ENCODE measurements at regions not wholly inside any gene's neighbourhood (a gene's known extent, or its start where the extent isn't known, plus 50 kb on each side); places are given as distances from the start of the nearest gene placed in this dataset.

- no peaks in the 10 kb centered on the region for H3K9me3 ChIP-seq (ENCODE audit: control insufficient read depth in 1 of 2, insufficient read depth in 1 of 2, low read depth in 1 of 2, low read length in 2 of 2)
- ChIA-PET POLR2A (no interaction called here), CTCF (no interaction called here), RAD21 (ENCODE audit: low non-redundant PET in 1 of 2, low total read pairs in 2 of 2, uncharacterized antibody in 2 of 2, unreplicated experiment in 2 of 2) (no interaction called here)
- H3K4me3 ChIP-seq (replicated peaks in 1 of 2; ENCODE audit: low read depth in 1 of 2, low read length in 2 of 2), result no peak overlapping the region
- no peak overlapping the region for H2AFZ ChIP-seq (ENCODE audit: low read depth, low read length, poor library complexity, severe bottlenecking)
- ATAC-seq (no peak), DNase-seq (ENCODE audit: low read depth, low spot score) (no peak)
- no peak overlapping the region for H3K9ac ChIP-seq (ENCODE audit: low read length)
- H3K4me1 ChIP-seq (ENCODE audit: control insufficient read depth in 1 of 2, insufficient read depth in 2 of 2, low read length in 2 of 2), result no peaks in the 10 kb centered on the region
- H3K9me2 ChIP-seq (ENCODE audit: insufficient read depth), result no peaks in the 10 kb centered on the region; the same call in 1 of the 2 replicates
- no peaks in the 10 kb centered on the region for H4K20me1 ChIP-seq (ENCODE audit: insufficient read depth)
- H3K79me2 ChIP-seq (ENCODE audit: insufficient read depth, low read length), result no peaks in the 10 kb centered on the region
- intact Hi-C loops (cut with micrococcal nuclease), result no loop called here
- H3K27me3 ChIP-seq (ENCODE audit: insufficient read depth, low read length), result no peaks in the 10 kb centered on the region
- H3K27ac ChIP-seq (ENCODE audit: low read depth, low read length), result no peak overlapping the region
- H3K4me2 ChIP-seq (ENCODE audit: low read length), result no peak overlapping the region
- TF ChIP-seq SP1 (IDR thresholded peaks at IDR 0.05; ENCODE audit: low read depth) (no peak), TCF7L2 (IDR thresholded peaks at IDR 0.05; ENCODE audit: borderline replicate concordance, extremely low read depth, insufficient read depth, insufficient read length) (no peak), CTCF (IDR thresholded peaks at IDR 0.05 in 2 of 3, conservative IDR thresholded peaks at IDR 0.05 in 1 of 3; ENCODE audit: borderline replicate concordance in 1 of 3, insufficient read depth in 1 of 3, low read depth in 2 of 3, low read length in 2 of 3) (no peak), EZH2 (IDR thresholded peaks at IDR 0.05) (no peak), POLR2A (IDR thresholded peaks at IDR 0.05; ENCODE audit: borderline replicate concordance, extremely low read depth, insufficient read depth, insufficient read length) (no peak), SIN3A (IDR thresholded peaks at IDR 0.05; ENCODE audit: low read depth) (no peak), JUND (IDR thresholded peaks at IDR 0.05) (no peak), POLR2AphosphoS5 (IDR thresholded peaks at IDR 0.05; ENCODE audit: low read depth, low read length) (no peak), MAX (IDR thresholded peaks at IDR 0.05) (no peak), CEBPB (IDR thresholded peaks at IDR 0.05; ENCODE audit: low read depth) (no peak), FOSL1 (IDR thresholded peaks at IDR 0.05; ENCODE audit: low read depth) (no peak), ZNF274 (IDR thresholded peaks at IDR 0.05; ENCODE audit: low read depth, low read length) (no peak), CBX3 (IDR thresholded peaks at IDR 0.05; ENCODE audit: low read depth) (no peak), ZFX (IDR thresholded peaks at IDR 0.05) (no peak), REST (IDR thresholded peaks at IDR 0.05; ENCODE audit: low read depth) (no peak), EZH2phosphoT487 (IDR thresholded peaks at IDR 0.05; ENCODE audit: borderline replicate concordance) (no peak), YY1 (IDR thresholded peaks at IDR 0.05; ENCODE audit: extremely low read depth, insufficient replicate concordance, low read depth, low read length) (no peak)
- H3K36me3 ChIP-seq (ENCODE audit: control insufficient read depth in 1 of 2, insufficient read depth in 2 of 2, low read length in 2 of 2), result no peaks in the 10 kb centered on the region
- BruUV-seq (replicated peaks), result no TSS peak
Observed at GRCh38 chr10:121098211-121098610, 247.0 kb downstream of the WDR11 start.
